CD4-positive, alpha-beta T cell treated with Interleukin-10 for 1 hour (primary cell): ENCODE measurements at regions not wholly inside any gene's neighbourhood (a gene's known extent, or its start where the extent isn't known, plus 50 kb on each side); places are given as distances from the start of the nearest gene placed in this dataset.

Source experiments
- DNase-seq: peaks from one replicate; pipeline ENCODE4 v3.0.0-alpha.2; 2020

DNA sequence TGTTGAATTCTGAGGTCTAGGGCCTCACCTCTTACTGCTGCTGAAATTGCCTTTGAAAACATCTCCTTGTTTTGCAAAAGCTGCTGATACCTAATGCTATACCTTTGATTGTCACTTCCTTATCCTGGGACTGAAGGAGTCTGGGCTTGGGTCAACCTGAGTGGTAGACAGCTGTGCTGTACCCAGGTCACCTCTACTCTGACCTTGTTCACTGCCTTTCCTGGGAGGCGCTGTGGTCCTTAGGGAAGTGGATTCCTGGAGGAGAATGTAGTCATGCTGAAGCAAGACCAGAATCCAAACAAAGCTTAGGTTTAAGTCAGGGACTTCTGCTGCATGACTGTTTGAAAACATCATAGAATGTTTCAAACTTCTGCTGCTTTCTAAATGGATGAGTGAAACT is 191.4 kb downstream of the SNAPC1 start:
- no peak for DNase-seq

DNA sequence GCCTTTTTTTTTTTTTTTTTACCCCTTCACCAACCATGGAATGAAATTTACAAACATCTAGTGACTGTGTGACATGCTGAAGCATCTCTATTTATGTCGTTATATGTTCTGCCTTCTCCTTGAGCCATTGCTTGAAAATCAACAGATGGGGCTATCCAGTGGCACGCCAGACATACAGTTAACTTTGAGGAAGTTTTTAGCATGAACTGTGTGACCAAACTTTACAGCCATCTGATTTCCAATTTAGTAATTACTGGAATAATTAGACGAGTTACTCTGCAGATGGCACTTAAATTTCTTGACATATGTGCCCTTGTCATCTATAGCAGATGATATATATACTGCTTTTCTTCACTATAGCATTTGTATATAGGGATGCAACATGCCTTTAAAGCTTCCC is 192.1 kb downstream of the SNAPC1 start:
- no peak for DNase-seq

DNA sequence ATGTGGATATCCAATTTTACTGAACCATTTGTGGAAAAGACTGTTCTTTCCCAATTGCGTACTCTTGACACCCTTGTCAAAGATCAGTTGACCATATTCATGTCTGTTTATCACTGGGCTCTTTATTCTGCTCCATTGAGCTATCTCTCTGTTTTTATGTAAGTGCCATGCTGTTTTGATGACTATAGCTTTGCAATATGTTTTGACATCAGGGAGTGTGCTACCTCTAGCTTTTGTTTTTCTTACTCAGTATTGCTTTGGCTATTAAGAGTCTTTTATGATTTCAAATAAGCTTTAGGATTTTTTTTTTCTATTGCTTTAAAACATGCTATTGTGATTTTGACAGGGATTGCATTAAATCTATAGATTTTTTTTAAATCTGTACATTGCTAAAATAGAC is 194.3 kb downstream of the SNAPC1 start:
- DNase-seq, result no peak

DNA sequence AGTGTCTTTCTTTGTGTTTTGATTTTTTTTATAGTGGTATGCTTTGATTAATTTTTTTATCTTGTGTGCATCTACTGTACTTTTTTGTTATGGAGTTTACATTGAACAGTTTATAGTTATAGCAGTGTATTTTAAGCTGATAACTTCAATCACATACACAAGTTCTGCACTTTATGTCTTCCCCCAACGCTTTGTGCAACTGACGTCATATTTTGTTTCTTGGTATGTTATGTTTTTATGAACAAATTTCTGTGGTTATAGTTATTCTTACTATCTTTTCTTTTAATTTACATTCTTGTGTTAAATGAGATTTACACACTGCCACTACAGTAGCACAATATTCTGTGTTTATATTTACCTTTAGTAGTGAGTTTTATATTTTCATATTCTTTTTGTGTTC is 197.1 kb downstream of the SNAPC1 start:
- no peak for DNase-seq

DNA sequence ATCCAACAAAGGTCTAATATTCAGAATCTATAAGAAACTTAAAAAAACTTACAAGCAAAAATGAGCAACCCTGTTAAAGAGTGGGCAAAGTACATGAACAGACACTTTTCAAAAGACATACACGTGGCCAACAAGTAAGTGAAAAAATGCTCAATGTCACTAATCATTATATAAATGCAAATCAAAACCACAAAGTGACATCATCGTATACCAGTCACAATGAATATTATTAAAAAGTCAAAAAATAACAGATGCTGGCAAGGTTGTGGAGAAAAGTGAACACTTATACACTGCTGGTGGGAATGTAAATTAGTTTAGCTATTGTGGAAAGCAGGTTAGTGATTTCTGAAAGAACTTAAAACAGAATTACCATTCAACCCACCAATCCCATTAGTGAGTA is 199.1 kb downstream of the SNAPC1 start:
- DNase-seq, result no peak

DNA sequence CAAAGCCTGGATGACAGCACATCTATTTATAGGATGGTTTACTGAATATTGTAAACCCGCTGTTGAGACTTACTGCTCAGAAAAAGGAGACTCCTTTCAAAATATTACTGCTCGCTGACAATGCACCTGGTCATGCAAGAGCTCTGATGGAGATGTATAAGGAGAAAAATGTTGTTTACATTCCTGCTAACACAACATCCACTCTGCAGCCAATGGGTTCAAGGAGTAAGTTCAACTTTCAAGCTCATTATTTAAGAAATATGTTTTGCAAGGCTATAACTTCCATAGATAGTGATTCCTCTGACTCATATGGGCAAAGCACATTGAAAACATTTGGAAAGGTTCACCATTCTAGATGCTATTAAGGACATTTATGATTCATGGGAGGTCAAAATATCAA is 201.7 kb downstream of the SNAPC1 start:
- no peak for DNase-seq

DNA sequence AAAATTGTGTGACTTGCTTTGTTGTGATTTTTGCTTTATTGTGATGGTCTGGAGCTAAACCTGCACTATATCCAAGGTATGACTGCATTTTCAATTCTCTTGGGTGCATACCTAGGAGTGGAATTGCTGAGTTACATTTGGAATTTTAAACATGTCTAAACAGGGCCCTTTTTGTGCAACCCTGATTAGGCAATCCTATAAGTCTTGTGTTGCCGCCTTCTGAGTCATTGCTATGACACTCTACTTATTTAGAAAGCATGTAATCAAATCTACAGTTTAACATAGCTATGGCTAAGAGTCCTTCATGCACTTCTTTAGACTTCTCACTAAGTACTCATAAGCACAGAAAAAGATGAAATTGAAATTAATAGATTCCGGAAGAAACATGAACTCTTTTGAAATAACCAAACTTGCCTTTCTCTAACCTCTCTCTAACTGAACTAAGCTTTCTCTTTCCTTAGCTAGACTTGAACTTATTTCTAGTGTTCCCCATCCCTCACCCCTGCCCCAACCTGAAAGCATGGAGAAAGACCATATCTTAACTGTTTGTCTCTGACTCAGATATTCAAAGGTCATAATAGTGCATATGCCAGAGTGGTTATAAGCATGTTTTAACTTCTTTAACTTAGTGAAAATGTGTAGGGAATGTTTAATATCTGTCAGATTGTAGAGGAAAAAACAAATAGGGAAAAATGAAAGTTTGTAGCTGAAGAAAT is 203.0 kb downstream of the SNAPC1 start:
- no peak for DNase-seq

DNA sequence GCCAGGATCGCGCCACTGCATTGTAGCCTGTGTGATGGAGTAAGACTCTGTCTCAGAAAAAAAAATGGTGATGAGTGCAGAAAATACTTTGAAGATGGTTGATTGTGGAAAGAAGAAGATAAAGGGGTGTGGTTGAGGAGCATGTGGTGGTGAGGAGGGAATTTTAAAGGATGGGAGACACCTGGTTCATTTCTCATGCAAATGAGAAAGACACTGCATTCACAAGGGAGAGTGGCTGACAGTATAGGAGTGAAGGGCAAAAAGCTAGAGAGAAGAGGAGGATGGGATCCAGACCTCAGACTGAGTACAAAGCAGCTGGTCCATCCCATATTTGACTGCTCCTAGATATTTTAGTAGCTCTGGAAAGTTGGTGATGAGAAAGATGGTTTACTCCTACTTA is 206.0 kb downstream of the SNAPC1 start:
- DNase-seq, result no peak

DNA sequence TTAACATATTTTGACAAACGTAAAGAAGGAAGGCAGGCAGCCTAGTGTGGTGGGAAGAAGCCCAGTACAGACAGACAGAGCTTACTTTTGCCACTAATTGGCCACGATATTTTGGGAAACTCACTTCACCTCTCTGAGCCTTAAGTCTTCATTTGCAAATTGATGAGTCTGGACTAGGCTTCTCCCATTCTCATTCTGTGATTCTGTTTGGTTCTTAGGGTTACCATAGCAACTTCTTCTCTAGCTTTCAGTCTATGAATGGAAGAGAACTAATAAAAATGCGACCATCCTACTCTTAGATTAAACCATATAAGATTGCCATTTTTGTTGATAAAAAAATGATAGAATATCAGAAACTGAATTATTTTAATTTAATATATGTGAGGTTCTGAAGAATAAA is 210.5 kb downstream of the SNAPC1 start:
- DNase-seq, result no peak

DNA sequence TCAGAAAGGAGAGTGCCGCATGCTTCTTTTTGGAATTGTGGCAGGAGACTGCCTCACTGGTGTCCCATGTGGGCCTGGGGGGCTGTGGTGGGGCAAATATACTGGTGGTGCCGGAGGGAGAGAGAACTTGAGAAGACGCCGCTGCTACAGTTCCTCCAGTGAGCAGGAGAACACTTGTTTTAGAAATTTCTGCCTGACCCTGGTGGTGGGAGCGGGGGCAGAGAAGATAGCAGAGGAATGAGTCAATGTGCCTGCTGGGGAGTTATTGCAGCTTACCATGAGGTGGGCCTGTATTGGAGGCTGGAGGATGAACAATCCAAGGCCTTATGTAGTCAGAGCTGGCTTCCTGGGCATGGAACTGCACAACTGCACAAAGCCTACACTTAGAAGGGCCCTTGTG is 211.8 kb downstream of the SNAPC1 start:
- no peak for DNase-seq

DNA sequence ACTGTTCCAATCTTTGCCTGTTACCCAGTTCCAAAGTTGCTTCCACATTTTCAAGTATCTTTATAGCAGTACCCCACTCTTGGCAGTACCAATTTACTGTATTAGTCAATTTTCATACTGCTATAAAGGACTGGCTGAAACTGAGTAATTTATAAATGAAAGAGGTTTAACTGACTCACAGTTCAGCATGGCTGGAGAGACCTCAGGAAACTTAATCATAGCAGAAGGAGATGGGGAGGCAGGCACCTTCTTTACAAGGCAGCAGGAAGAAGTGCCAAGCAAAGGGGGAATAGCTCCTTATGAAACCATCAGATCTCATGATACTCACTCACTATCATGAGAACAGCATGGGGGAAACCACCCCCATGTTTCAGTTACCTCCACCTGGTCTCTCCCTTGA is 215.0 kb downstream of the SNAPC1 start:
- no peak for DNase-seq

DNA sequence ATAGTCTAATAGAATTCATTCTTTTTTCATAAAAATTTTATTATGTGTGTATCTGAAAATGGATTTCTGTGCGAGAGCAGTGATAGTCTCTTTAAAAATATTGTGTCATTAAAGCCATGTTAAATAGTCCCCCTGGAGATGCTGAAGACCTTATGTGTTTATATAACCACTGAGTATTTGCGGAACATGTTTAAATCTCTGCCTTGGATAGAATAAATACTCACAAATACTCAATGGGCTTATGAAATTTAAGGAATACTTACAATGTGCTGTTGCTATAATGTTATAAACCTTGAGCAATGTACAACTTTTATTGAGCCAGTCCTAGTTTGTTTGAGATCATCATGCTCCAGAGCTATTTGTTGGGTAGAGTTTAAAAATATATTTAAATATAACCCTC is 226.0 kb downstream of the SNAPC1 start:
- DNase-seq, result no peak

DNA sequence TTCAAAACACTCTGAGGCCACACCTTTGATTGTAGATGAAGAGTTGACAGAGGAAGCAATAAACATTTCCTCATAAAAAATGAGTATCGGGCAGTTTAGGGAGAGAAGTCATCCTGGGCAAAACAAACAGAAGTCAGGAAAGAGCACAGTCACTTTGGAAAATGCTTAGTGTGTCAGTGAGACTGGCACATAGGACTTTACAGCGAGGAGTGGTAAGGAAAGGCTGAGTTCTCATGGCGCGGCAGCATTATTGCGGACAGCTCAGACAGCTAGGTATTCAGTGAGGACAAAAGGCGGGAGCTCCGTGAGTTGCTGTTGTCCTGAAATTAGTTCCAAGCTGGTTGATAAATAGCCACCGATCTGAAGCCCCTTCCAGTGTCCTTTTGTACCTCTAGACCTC is 229.9 kb downstream of the SNAPC1 start:
- no peak for DNase-seq

DNA sequence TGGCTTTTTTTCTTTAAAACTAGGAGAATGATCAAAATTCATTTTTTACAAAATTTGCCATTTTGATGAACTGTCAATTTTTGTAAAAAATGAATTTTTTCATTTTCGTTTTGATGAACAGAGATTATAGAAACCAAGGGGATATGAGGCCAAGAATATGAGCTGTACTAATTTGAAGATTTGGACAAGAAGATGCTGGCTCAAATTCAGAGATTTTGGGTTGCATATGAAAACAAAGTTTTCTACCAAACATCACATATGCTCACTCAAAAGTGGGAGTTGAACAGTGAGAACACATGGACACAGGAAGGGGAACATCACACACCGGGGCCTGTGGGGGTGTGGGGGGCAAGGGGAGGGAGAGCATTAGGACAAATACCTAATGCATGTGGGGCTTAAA is 230.7 kb downstream of the SNAPC1 start:
- no peak for DNase-seq

DNA sequence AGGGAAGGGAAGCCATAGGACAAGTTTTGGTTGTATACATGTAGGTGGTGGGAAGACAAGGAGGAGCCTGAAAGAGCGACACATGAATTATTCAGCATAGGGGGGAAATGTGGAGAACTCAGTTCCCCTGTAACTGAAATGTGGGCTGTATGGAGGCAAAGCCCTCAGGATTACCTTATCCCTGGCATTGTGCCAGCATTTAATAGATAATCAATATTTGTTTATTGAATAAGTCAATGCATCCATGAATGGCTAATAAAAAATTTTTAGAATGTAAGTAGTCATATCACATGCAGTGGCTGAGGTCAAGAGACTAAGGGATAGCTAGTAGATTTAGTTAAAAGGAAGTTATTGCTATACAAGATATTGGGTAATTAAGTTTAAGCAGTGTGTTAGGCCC is 232.4 kb downstream of the SNAPC1 start:
- no peak for DNase-seq

DNA sequence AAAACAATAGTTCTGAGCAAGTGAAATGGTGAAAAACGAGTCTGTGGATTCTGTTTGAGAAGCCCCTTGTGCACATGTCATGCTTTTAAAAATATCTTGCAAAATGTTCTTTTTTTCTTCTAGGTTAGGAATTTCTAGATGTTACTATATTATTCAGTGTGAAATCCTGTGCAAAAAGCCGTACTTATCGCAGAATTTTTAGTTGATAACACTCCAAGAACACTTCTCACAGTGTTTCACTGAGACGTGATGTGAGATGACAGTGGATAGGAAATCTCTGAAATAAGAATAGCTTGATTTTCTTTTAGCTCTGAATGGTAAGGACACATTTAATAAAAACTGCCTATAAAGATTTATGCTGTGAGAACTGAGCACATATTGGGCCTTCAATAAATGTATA is 234.5 kb downstream of the SNAPC1 start:
- DNase-seq, result no peak

DNA sequence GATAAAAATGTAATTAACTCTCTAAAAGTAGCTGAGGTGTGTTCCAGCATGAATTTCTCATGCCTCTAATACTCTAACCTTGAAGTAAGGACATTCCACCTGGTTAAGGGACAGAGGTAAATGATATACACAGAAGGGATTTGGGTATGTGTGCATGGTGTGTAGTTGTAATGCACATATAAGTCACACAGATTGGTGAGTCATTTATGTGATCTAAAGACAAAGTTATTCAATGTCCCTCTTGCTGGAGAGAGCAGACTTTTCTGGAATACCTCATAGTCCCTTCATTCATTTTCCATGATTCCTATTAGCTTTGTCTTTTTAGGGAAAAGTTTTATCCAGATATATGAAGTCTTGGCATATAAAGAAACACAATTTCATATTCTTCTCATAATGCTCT is 234.9 kb downstream of the SNAPC1 start:
- no peak for DNase-seq

DNA sequence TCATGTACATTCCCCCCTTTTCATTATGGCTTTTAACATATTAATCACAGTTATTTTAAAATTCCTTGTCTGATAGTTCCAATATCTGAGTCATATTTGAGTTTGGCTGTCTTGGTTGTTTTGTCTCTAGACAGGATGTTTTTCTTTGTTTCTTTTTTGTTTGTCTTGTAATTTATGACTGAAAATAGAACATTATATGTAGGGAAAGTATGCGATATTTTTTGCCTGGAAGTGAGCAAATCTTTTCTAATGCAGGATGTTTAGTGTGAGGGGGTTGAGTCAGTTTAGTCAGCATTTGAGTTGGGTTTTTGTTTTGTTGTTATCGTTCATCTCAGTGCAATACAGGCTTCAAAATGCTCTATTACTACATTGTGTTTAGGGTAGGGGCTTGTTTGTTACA is 239.7 kb downstream of the SNAPC1 start:
- DNase-seq, result no peak

DNA sequence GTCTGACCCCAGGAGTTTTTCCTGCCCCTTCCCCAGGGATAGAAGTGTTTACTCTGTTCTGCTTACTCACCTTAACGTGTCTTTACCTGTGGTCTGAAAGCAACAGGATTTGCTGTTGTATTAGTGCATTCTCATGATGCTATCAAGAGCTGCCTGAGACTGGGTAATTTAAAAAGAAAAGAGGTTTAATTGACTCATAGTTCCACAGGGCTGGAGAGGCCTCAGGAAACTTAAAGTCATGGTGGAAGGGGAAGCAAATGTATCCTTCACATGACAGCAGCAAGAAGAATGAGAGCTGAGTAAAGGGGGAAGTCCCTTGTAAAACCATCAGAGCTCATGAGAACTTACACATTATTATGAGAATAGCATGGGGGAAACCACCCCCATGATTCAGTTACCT is 240.4 kb downstream of the SNAPC1 start:
- DNase-seq, result no peak

DNA sequence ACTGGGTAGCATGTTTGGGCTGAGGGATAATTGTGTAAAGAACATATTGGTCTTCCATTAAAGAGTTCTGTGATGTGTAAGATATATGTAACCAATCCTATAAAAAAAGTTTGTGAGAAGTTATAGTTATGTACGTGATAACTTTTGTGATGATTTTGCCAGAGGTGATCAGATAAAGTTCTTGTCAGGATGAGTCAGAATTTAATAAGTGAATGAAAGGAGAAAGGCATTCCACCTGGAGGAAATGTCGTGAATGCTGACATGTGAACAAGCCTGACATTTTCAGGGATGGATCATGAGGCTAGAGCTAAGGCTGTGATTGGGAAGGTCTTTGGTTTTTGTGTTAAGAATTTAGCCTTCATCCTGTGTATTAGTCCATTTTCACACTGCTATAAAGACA is 241.5 kb downstream of the SNAPC1 start:
- DNase-seq, result no peak

DNA sequence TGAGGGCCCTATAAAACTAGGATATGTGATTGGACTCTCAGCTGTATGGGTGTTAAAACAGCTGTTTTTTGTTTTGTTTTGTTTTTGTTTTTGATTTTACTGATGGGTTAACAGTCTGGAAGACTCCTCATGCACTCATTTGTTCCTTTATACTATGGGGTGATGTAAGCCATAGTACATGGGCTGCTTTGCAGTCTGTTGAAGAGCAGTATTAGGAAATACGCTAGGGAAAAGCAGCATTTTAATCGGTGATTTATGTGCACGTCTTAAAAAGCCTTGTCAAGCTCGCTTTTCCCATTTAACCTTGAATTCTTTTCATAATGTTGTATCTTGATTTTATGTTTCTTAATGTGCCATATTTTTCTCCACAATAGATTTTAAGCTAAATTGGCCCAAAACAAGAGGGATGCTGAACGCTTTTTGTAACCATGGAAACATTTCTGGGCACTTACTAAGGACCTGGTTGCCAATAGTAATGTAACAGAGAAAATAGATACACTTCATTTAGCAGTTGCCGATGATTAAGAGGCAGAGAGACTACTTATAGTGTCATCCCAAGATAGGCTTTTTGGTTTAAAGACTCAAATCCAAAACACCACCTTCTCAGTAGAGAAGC is 244.0 kb downstream of the SNAPC1 start:
- no peak for DNase-seq

DNA sequence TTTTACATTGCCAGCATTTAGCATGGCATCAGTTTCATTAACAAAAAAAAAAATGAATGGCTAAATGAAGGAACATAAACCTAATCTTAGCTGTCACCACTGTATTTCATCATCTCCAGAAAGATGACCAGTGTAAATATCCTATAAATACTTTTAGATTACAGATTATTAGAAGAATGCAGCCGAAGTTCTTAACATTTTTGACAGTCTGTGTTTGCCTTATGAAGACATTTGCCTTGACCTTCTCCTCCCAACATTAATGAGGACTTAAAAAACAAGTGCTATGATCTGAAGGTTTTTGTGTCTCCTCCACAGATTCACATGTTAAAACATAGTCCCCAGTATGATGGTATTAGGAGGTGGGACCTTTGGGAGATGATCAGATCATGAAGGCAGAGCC is 253.0 kb downstream of the SNAPC1 start:
- DNase-seq, result no peak

DNA sequence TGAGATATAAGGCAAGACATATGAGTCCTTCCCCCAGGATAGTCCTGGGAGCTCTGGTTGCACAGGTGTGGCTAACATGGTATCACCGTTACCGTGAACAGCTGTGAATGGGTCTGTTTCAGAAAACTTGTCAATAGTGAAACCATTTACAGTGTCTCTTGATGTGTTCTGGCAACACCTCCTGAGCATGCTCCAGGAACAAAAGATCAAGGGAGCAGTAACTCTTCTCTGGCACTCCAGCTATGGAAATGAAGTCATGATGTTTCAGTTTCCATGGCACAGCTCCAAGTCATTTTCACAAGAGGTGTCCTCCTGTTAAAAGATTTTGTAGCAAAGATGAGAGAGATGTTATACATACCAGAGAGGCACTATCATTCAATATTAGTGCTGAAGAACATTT is 253.7 kb downstream of the SNAPC1 start:
- DNase-seq, result no peak

DNA sequence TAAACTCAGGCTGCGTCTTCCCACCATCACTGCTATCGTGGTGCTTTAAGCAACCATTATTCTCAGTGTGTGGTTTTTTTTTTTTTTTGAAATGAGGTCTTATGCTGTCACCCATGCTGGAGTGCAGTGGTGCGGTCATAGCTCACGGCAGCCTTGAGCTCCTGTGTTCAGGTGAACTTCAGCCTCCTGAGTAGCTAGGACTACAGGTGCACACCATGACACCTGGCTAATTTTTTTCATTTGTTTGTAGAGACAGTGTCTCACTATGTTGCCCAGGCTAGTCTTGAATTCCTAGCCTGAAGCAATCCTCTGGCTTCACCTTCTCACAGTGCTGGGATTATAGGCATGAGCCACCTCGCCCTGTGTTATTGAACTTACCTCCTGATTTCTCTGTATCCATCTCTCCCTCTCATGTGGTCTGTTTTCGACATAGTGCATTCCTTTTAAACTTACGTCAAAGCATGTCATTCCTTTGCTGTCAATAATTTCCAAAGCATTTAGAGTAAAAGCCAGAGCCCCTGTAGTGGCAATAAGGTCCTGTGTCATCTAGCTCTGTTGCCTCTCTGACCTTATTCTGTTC is 255.5 kb downstream of the SNAPC1 start:
- no peak for DNase-seq

DNA sequence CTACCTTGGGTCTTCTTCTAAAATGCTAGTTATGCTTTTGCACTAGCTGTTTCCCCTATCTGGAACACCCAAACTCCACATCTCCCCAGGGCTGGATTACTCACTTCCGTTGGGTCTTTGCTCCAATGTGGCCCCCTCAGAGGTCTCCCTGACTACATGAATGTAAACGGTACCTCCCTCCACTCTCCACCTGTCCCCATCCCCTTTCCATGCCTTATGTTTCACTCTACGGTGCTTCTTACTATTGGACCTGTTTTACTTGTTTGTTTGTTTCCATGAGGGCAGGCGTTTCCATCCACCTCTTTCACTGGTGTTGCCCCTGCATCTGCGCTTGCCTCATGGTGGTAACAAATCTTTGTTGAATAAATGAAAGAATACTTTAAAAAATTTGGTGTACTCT is 256.4 kb downstream of the SNAPC1 start:
- no peak for DNase-seq
